Natural killer cell (primary cell): ENCODE measurements at regions not wholly inside any gene's neighbourhood (a gene's known extent, or its start where the extent isn't known, plus 50 kb on each side); places are given as distances from the start of the nearest gene placed in this dataset.

ENCODE experiments used
- ATAC-seq, 3 donors: fragments of 150-1000 bp in 2 of 3; fragments of 200-7000 bp in 1 of 3; cut with Tn5 transposase; 1 replicate in 1 of 3; 2 replicates in 2 of 3; pipeline ENCODE4 v1.10.0; 2021; ENCODE audit warnings: mild to moderate bottlenecking in 2 of 3, moderate library complexity in 2 of 3
- DNase-seq, 2 donors: peaks; one replicate each; pipeline versions ENCODE4 v3.0.0 to v3.0.0-alpha.2; 2013 to 2021; ENCODE audit warnings: mixed read lengths in 1 of 2
- H3K27ac ChIP-seq: one replicate; pipeline ENCODE4 v1.5.1; 2013; ENCODE audit warnings: mild to moderate bottlenecking, low read length
- H3K27me3 ChIP-seq: one replicate; pipeline ENCODE4 v1.6.1; 2013; ENCODE audit warnings: low read length; ENCODE audit not compliant: control insufficient read depth, insufficient read depth
- H3K36me3 ChIP-seq: one replicate; pipeline ENCODE4 v1.6.1; 2013; ENCODE audit warnings: low read length; ENCODE audit not compliant: control insufficient read depth, insufficient read depth
- H3K4me1 ChIP-seq: one replicate; pipeline ENCODE4 v1.6.1; 2013; ENCODE audit warnings: low read length; ENCODE audit not compliant: control insufficient read depth, insufficient read depth
- H3K4me3 ChIP-seq: one replicate; pipeline ENCODE4 v1.5.1; 2013; ENCODE audit warnings: low read length
- H3K9me3 ChIP-seq: one replicate; pipeline ENCODE4 v1.6.1; 2013; ENCODE audit warnings: low read length; ENCODE audit not compliant: control insufficient read depth, insufficient read depth
- H3K27ac Mint-ChIP-seq, 2 donors: one replicate each; pipeline ENCODE4 v1.8.0; 2022; ENCODE audit warnings: mild to moderate bottlenecking in 2 of 2, mixed read lengths in 2 of 2, moderate library complexity in 1 of 2
- H3K27me3 Mint-ChIP-seq, 2 donors: one replicate each; pipeline ENCODE4 v1.8.0; 2022; ENCODE audit warnings: low read depth in 2 of 2, mixed read lengths in 2 of 2
- H3K36me3 Mint-ChIP-seq: one replicate; pipeline ENCODE4 v1.8.0; 2022; ENCODE audit warnings: mixed read lengths
- H3K4me1 Mint-ChIP-seq, 2 donors: one replicate each; pipeline ENCODE4 v1.8.0; 2022; ENCODE audit warnings: mixed read lengths in 2 of 2
- H3K4me3 Mint-ChIP-seq: one replicate; pipeline ENCODE4 v1.8.0; 2022; ENCODE audit warnings: mild to moderate bottlenecking, moderate library complexity, mixed read lengths
- H3K9me3 Mint-ChIP-seq, 2 donors: one replicate each; pipeline ENCODE4 v1.8.0; 2022; ENCODE audit warnings: mixed read lengths in 2 of 2
- WGBS: methylation state at CpG from one replicate; pipeline ENCODE4 v1.1.7; 2013; ENCODE audit warnings: missing lambda C conversion rate; ENCODE audit not compliant: insufficient coverage; 5-methylcytosine and 5-hydroxymethylcytosine counted together
- intact Hi-C: fragments of 100-400 bp; cut with micrococcal nuclease; formaldehyde crosslinking; loops from one replicate; pipeline ENCODE4 v1.14.2; 2022
- TF ChIP-seq, protein P1 (sequence below): fragments of 200-600 bp; IDR thresholded peaks from one replicate; pipeline ENCODE4 v1.8.0; 2022; ENCODE audit warnings: antibody characterized with exemption

DNA sequence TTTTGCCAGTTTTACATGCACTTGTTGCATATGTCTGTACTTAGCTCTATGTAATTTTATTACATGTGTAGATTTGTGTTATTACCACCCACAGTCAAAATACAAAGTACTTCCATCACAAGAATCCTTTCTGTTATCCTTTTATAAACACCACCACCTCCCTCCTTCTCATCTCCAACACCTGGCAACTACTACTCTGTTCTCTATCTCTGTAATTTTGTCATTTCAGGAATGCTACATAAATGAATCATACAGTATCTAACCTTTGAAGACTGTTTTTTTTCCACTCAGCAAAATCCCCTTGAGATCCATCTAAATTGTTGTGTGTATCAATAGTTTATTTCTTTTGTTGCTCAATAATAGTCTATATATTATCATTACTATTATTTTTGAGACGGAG is 64.5 kb upstream of the COP1 start:
- Histone ChIP-seq H3K4me3 (no peak overlapping the region), H3K27ac (no peak overlapping the region), H3K27me3 (no peaks in the 10 kb centered on the region), H3K36me3 (no peaks in the 10 kb centered on the region), H3K9me3 (no peaks in the 10 kb centered on the region), H3K4me1 (no peaks in the 10 kb centered on the region)
- TF ChIP-seq, protein P1, sequence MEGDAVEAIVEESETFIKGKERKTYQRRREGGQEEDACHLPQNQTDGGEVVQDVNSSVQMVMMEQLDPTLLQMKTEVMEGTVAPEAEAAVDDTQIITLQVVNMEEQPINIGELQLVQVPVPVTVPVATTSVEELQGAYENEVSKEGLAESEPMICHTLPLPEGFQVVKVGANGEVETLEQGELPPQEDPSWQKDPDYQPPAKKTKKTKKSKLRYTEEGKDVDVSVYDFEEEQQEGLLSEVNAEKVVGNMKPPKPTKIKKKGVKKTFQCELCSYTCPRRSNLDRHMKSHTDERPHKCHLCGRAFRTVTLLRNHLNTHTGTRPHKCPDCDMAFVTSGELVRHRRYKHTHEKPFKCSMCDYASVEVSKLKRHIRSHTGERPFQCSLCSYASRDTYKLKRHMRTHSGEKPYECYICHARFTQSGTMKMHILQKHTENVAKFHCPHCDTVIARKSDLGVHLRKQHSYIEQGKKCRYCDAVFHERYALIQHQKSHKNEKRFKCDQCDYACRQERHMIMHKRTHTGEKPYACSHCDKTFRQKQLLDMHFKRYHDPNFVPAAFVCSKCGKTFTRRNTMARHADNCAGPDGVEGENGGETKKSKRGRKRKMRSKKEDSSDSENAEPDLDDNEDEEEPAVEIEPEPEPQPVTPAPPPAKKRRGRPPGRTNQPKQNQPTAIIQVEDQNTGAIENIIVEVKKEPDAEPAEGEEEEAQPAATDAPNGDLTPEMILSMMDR = no peak
- no peak for DNase-seq
- no peak overlapping the region for H3K27ac Mint-ChIP-seq
- no peaks in the 10 kb centered on the region for H3K36me3 Mint-ChIP-seq
- WGBS = no CpG with 5 or more reads among the region's 1 CpG
- H3K4me1 Mint-ChIP-seq = no peaks in the 10 kb centered on the region
- H3K4me3 Mint-ChIP-seq = no peak overlapping the region
- intact Hi-C loops = no loop called here
- ATAC-seq = no peak
- H3K27me3 Mint-ChIP-seq = no peaks in the 10 kb centered on the region
- H3K9me3 Mint-ChIP-seq = peaks cover 0 to 4% of the 10 kb centered on the region in 2 donors
